ENCODE measurements at regions not wholly inside any gene's neighbourhood (a gene's known extent, or its start where the extent isn't known, plus 50 kb on each side); places are given as distances from the start of the nearest gene placed in this dataset.

GRCh38 chr5:106171708-106172107 lies 1499.0 kb downstream of the EFNA5 start:
- no peak for DNase-seq

- DNase-seq, result no peak
Observed at GRCh38 chr5:106171132-106171531, 1499.6 kb downstream of the EFNA5 start.

GRCh38 chr5:106167766-106168165 lies 1503.0 kb downstream of the EFNA5 start:
- no peak for DNase-seq

GRCh38 chr5:106163233-106163632 lies 1507.5 kb downstream of the EFNA5 start:
- no peak for DNase-seq

- no peak for DNase-seq
Observed at GRCh38 chr5:106159616-106160015, 1511.1 kb downstream of the EFNA5 start.

- no peak for DNase-seq
Observed at GRCh38 chr5:106154280-106154716, 1516.4 kb downstream of the EFNA5 start.

GRCh38 chr5:106152569-106152968 lies 1518.2 kb downstream of the EFNA5 start:
- no peak for DNase-seq

GRCh38 chr5:106142116-106142515 lies 1528.6 kb downstream of the EFNA5 start:
- DNase-seq, result no peak

- DNase-seq, result no peak
Observed at GRCh38 chr5:106140101-106140500, 1530.6 kb downstream of the EFNA5 start.

- DNase-seq, result no peak
Observed at GRCh38 chr5:106136061-106136460, 1534.7 kb downstream of the EFNA5 start.

GRCh38 chr5:106135473-106135872 lies 1535.3 kb downstream of the EFNA5 start:
- no peak for DNase-seq

- DNase-seq, result no peak
Observed at GRCh38 chr5:106134549-106134948, 1536.2 kb downstream of the EFNA5 start.

- no peak for DNase-seq
Observed at GRCh38 chr5:106127985-106128384, 1542.8 kb downstream of the EFNA5 start.

- DNase-seq, result no peak
Observed at GRCh38 chr5:106127341-106127781, 1543.4 kb downstream of the EFNA5 start.

GRCh38 chr5:106121972-106122605 lies 1548.6 kb downstream of the EFNA5 start:
- DNase-seq, result peak in 1 of 2 donors; percentile 38

GRCh38 chr5:106116682-106117081 lies 1554.1 kb downstream of the EFNA5 start:
- DNase-seq, result no peak

- DNase-seq, result no peak
Observed at GRCh38 chr5:106113922-106114321, 1556.8 kb downstream of the EFNA5 start.

GRCh38 chr5:106106384-106106783 lies 1564.4 kb downstream of the EFNA5 start:
- DNase-seq, result no peak

GRCh38 chr5:106097340-106097739 lies 1573.4 kb downstream of the EFNA5 start:
- no peak for DNase-seq

- DNase-seq, result no peak
Observed at GRCh38 chr5:106094839-106095238, 1575.9 kb downstream of the EFNA5 start.

GRCh38 chr5:106094204-106094607 lies 1576.5 kb downstream of the EFNA5 start:
- no peak for DNase-seq

GRCh38 chr5:106093134-106093533 lies 1577.6 kb downstream of the EFNA5 start:
- DNase-seq, result no peak

- no peak for DNase-seq
Observed at GRCh38 chr5:106092455-106092854, 1578.3 kb downstream of the EFNA5 start.

- DNase-seq, result no peak
Observed at GRCh38 chr5:106089073-106089472, 1581.7 kb downstream of the EFNA5 start.

- DNase-seq, result no peak
Observed at GRCh38 chr5:106088462-106088861, 1582.3 kb downstream of the EFNA5 start.
